ELF-1 (cell line): ENCODE measurements at regions not wholly inside any gene's neighbourhood (a gene's known extent, or its start where the extent isn't known, plus 50 kb on each side); places are given as distances from the start of the nearest gene placed in this dataset.
"Not testable (repeated sequence)": the region's sequence is repeated elsewhere in the genome, so short reads cannot be mapped to it uniquely, and the experiment has no call there.

ENCODE experiments used
- DNase-seq: peaks from one replicate; pipeline ENCODE4 v3.0.0-alpha.2; 2016; ENCODE audit warnings: low read depth, low spot score

- not testable (repeated sequence) for DNase-seq
Observed at GRCh38 chr18:14460364-14460763, 83.0 kb downstream of the POTEC start.

- DNase-seq = peak; percentile 17
Observed at GRCh38 chr18:14459826-14460225, 83.6 kb downstream of the POTEC start.

DNA sequence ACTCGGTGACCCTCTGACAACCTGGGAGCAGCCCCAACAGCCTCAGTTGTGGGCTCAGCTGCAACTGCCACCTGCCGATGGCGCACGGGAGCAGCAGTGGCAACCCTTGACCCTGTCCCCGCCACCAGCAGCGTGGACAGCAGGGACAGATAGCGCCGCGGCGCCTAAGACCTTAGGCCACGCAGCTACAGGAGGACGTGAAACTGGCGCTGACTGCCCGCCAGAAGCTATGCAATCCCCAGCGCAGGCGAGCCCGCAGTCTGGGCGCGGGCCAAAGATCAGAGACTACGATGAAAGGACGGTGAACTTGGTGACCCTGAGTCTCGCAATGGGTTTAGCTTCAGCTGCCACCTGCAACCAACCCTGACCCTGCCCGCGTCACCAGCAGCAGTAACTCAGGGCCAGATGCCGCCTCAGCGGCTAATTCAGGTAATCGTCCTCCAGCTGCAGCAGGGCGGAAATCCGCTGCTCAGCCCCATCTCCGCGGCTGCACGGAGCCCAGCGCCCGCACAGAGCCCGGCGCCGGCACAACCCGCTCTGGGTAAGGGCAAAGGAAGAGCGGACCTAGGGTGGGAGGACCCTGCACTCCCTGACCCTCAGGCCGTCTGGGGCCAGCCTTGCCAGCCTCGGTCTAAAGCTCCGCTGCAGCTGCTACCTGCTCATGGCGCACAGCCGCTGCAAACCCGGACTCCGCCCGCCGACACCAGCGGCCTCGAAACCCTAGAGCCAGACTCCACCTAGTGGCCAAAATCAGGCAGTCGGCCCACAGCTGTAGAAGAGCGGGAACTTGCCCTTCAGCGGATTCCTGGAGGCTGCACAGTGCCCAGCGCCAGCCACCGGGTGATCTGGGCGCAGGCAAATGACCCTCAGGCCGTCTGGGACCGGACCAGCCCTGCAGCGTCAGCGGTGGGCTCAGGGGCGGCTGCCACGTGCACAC lies 85.1 kb downstream of the POTEC start:
- DNase-seq = peak; percentile 41

DNA sequence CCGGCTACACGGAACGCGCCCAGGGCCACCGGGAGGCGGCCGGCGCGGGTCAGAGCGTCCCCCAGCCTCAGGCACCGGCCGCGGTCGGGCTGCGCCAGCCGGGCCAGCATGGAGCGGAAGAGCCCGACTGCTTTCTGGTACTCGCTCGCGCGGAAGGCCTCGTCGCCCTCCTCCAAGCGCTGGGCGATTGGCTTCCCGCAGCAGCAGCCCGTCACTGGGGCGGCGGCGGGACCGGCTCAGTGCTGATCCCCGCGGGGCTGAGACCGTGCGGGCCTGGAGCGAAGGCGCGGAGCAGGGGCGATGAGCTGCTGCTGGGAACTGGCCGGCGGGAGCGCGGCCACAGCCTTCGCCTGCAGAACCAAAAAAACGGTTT lies 92.8 kb downstream of the POTEC start:
- DNase-seq = peak; percentile 17

GRCh38 chr18:14449995-14450636 lies 93.3 kb downstream of the POTEC start:
- DNase-seq = peak; percentile 16

GRCh38 chr18:14449062-14449461 lies 94.3 kb downstream of the POTEC start:
- not testable (repeated sequence) for DNase-seq

- DNase-seq = not testable (repeated sequence)
Observed at GRCh38 chr18:14447715-14448114, 95.7 kb downstream of the POTEC start.

DNA sequence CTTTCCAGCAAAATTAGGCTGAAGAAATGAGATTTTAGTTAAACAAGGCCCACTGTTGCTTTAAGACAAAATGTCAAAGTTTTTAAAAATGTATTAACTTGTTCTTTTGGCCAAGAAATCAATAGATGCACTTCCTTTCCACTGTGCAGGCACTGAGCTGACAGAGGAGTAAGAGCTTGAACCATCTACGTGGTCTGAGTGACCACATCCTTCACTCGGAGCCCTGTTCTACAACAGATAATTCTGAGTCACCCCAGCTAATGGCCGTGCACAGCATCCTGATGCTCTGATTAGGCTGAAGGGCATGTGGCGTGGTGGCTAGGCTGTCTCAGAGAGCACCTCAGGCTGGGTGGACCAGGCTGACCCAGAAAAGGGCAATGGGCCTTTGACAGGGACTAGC lies 107.9 kb downstream of the POTEC start:
- DNase-seq = not testable (repeated sequence)

- not testable (repeated sequence) for DNase-seq
Observed at GRCh38 chr18:14432371-14432770, 111.0 kb downstream of the POTEC start.

DNA sequence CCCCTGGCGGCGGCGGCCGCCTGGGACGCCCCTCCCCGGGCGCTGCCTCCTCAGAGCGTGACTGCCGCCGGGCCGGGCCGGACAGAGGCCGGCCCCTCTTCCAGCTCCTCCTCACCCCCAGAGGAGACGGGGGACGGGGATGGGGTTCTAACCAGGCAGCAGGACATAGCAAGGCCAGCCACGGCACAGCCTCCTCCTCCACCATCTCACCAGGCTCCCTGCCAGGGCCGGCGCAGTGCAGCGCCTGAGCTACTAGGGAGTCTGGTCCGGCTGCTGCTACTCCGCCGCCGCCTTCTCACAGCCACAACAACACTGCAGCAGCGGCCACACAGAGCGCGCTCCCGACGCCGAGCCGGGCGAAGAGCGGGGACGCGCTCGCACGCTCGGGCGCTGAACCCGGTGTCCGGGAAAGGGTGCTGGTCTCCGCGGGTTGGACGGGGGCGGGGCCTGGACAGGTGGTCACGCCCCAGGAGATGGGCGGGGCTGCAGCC lies 112.3 kb downstream of the POTEC start:
- DNase-seq = peak; percentile 95

- DNase-seq = peak; percentile 58
Observed at GRCh38 chr18:14415806-14416205, 127.6 kb downstream of the POTEC start.

DNA sequence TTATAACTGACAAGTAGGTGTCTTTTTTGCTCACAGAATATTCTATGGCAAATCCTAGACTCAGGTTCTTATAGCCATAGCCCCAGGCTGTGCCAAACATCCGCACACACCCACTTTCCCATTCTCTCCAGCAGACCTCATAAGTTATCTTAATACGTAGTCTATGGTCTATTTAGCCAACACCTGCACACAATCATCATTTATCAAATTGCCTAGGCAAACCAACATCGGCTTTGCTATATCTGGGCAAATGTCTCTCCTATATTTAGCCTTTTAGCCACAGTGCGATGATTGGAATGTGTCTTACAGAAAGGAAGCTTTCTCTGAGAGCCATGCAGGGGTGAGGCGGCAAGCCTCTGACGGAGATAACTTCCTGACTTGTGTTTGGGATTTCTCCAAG lies 128.0 kb downstream of the POTEC start:
- DNase-seq = not testable (repeated sequence)

- not testable (repeated sequence) for DNase-seq
Observed at GRCh38 chr18:14395533-14395932, 147.9 kb downstream of the POTEC start.

GRCh38 chr18:14393563-14394103 lies 149.8 kb downstream of the POTEC start:
- DNase-seq = not testable (repeated sequence)

DNA sequence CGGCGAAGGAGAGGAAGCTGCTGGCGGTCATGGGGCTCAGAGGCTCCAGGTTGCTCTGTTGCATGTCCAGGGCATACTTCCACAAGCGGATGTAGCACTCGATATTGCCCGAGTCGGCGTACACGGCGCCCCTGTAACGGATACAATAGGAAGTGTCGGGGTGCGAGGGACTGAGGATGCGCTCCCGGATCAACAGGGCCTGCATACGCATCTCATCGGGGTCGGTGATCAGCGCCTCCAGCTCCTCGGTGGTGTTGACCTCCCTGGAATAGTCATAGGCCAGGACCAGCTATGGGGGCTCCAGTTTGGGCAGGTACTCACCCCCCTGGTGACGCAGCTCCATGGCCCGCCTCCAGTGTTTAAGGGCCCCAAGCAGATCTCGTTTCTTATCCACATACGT lies 150.8 kb downstream of the POTEC start:
- DNase-seq = not testable (repeated sequence)

DNA sequence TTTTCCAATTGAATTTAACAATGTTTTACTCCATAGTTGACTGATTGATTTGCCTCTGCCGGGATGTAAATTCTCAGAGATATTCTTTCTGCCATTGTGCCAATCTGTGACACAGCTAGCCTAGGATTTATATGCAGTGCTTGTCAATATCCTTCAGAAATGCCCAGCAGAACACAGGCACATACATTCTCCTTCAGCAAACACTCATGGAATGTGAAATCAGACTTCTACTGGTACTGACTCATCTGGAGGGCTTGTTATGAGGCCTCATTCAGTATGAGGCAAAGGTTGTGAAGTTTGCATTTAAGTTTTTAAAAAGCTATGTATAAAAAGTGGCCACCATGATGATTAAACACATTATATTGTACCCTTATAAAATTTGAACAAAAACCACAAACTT lies 158.4 kb downstream of the POTEC start:
- not testable (repeated sequence) for DNase-seq

DNA sequence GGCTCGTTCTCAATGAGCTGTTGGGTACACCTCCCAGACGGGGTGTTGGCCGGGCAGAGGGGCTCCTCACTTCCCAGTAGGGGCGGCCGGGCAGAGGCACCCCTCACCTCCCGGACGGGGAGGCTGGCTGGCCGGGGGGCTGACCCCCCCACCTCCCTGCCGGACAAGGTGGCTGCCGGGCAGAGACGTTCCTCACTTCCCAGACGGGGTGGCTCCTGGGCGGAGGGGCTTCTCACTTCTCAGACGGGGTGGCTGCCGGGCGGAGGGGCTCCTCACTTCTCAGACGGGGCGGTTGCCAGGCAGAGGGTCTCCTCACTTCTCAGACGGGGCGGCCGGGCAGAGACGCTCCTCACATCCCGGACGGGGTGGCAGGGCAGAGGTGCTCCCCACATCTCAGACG lies 160.7 kb downstream of the POTEC start:
- DNase-seq = not testable (repeated sequence)

- not testable (repeated sequence) for DNase-seq
Observed at GRCh38 chr18:14379489-14379888, 163.9 kb downstream of the POTEC start.

GRCh38 chr18:14378376-14378775 lies 165.0 kb downstream of the POTEC start:
- DNase-seq = not testable (repeated sequence)

GRCh38 chr18:14361346-14361745 lies 182.1 kb downstream of the POTEC start:
- not testable (repeated sequence) for DNase-seq

GRCh38 chr18:14357553-14358297 lies 185.7 kb downstream of the POTEC start:
- DNase-seq = not testable (repeated sequence)
